ENCODE measurements at regions not wholly inside any gene's neighbourhood (a gene's known extent, or its start where the extent isn't known, plus 50 kb on each side); places are given as distances from the start of the nearest gene placed in this dataset.
A peak's percentile ranks its signal among the peaks of the same experiment; 100 is the strongest.

DNA sequence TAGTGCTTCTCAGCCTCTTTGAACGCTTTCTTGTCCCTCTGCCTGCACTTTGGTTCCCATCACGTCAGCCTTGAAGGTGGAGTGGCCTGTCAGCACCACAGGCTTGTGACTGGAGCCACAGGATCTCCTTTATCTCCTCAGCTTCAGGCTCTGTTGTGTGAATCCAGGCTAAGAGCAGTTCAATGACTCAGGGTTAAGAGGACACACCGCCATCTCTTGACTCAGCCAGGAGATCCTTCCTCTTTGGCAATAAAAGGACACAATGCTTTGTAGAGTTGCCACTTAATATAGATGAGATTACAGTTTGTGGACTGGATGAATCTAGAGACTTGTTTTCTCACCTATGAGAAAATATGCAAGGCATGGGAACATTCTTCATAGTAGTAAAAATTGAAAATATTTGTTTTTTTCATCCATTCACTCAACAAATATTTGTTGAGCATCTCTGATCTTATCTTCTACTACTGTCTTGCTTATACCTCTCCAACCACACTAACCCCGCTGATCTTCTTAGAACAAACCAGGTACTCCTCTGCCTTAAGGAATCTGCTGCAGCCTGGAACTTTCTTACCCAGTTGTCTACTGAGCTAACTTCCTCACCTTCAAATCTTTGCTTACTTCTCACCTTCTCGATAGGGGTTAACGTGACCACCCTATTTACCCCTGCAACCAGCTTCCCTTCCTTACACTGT lies 62.3 kb downstream of the UCHL1 start:
- no peaks in the 10 kb centered on the region for H3K4me1 ChIP-seq
- H3K27me3 ChIP-seq (ENCODE audit: insufficient read depth in 3 of 3, low read length in 2 of 3), result no peaks in the 10 kb centered on the region
- no peak overlapping the region for H3K4me3 ChIP-seq
- TF ChIP-seq, protein P1, sequence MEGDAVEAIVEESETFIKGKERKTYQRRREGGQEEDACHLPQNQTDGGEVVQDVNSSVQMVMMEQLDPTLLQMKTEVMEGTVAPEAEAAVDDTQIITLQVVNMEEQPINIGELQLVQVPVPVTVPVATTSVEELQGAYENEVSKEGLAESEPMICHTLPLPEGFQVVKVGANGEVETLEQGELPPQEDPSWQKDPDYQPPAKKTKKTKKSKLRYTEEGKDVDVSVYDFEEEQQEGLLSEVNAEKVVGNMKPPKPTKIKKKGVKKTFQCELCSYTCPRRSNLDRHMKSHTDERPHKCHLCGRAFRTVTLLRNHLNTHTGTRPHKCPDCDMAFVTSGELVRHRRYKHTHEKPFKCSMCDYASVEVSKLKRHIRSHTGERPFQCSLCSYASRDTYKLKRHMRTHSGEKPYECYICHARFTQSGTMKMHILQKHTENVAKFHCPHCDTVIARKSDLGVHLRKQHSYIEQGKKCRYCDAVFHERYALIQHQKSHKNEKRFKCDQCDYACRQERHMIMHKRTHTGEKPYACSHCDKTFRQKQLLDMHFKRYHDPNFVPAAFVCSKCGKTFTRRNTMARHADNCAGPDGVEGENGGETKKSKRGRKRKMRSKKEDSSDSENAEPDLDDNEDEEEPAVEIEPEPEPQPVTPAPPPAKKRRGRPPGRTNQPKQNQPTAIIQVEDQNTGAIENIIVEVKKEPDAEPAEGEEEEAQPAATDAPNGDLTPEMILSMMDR (IDR thresholded peaks at IDR 0.05), result no peak
- H3K9me3 ChIP-seq, result peaks cover 5% of the 10 kb centered on the region
- intact Hi-C loops (cut with DNase I), result no loop called here
- no peak overlapping the region for H3K27ac ChIP-seq
- DNase-seq (no peak), ATAC-seq (peak in 1 of 4 donors; percentile 58)
- WGBS, 3 donors, result 74 to 89% (median 82%) methylated on average over 6 of the region's 6 CpGs
- no peaks in the 10 kb centered on the region for H3K36me3 ChIP-seq (ENCODE audit: insufficient read depth in 1 of 2, low read depth in 1 of 2)

- Histone ChIP-seq H3K27me3 (ENCODE audit: insufficient read depth in 3 of 3, low read length in 2 of 3) (no peaks in the 10 kb centered on the region), H3K27ac (no peak overlapping the region), H3K4me1 (no peaks in the 10 kb centered on the region), H3K4me3 (no peak overlapping the region), H3K36me3 (ENCODE audit: insufficient read depth in 1 of 2, low read depth in 1 of 2) (no peaks in the 10 kb centered on the region), H3K9me3 (peaks cover 5% of the 10 kb centered on the region)
- WGBS, 3 donors, result 58 to 70% (median 61%) methylated on average over 5 of the region's 5 CpGs
- intact Hi-C loops (cut with DNase I), result no loop called here
- TF ChIP-seq, protein P1 (IDR thresholded peaks at IDR 0.05), result no peak
- DNase-seq, result no peak
- peak in 1 of 4 donors; percentile 73 for ATAC-seq
Observed at GRCh38 chr4:41319553-41319952, 62.8 kb downstream of the UCHL1 start.

GRCh38 chr4:41320278-41320677 lies 63.5 kb downstream of the UCHL1 start:
- Histone ChIP-seq H3K36me3 (ENCODE audit: insufficient read depth in 1 of 2, low read depth in 1 of 2) (no peaks in the 10 kb centered on the region), H3K4me1 (no peaks in the 10 kb centered on the region), H3K27ac (no peak overlapping the region), H3K27me3 (ENCODE audit: insufficient read depth in 3 of 3, low read length in 2 of 3) (no peaks in the 10 kb centered on the region), H3K9me3 (peaks cover 5% of the 10 kb centered on the region), H3K4me3 (no peak overlapping the region)
- TF ChIP-seq, protein P1 (IDR thresholded peaks at IDR 0.05), result no peak
- intact Hi-C loops (cut with DNase I), result no loop called here
- DNase-seq (no peak), ATAC-seq (no peak)
- WGBS, 3 donors, result 86 to 98% (median 86%) methylated on average over 1 of the region's 1 CpG

- Histone ChIP-seq H3K4me1 (no peaks in the 10 kb centered on the region), H3K27me3 (ENCODE audit: insufficient read depth in 3 of 3, low read length in 2 of 3) (no peaks in the 10 kb centered on the region), H3K9me3 (peaks cover 5% of the 10 kb centered on the region), H3K4me3 (no peak overlapping the region), H3K27ac (no peak overlapping the region), H3K36me3 (ENCODE audit: insufficient read depth in 1 of 2, low read depth in 1 of 2) (no peaks in the 10 kb centered on the region)
- DNase-seq (no peak), ATAC-seq (no peak)
- intact Hi-C loops (cut with DNase I), result no loop called here
- 0 to 4% (median 0%) methylated on average over 1 of the region's 1 CpG for WGBS, 3 donors
- TF ChIP-seq, protein P1 (IDR thresholded peaks at IDR 0.05), result no peak
Observed at GRCh38 chr4:41320786-41321185, 64.1 kb downstream of the UCHL1 start.

All from psoas muscle (tissue), 7 donors.